CD14-positive monocyte (primary cell): ENCODE measurements at regions not wholly inside any gene's neighbourhood (a gene's known extent, or its start where the extent isn't known, plus 50 kb on each side); places are given as distances from the start of the nearest gene placed in this dataset.

ENCODE experiments used
- DNase-seq, 3 donors: peaks; one replicate each; pipeline ENCODE4 v3.0.0-alpha.2; 2011 to 2022
- H2AFZ ChIP-seq: 2 replicates; pipeline ENCODE4 v1.6.0; 2012; ENCODE audit warnings: mild to moderate bottlenecking, low read depth, low read length, inconsistent platforms; ENCODE audit not compliant: insufficient read depth, poor library complexity, severe bottlenecking
- H3K27ac ChIP-seq, 2 donors: 1 replicate in 1 of 2; 2 replicates in 1 of 2; pipeline ENCODE4 v1.5.1; 2012 to 2013; ENCODE audit warnings: low read length in 2 of 2, control low read depth in 1 of 2, inconsistent platforms in 1 of 2, low read depth in 1 of 2, mild to moderate bottlenecking in 1 of 2
- H3K27me3 ChIP-seq, 2 donors: one replicate each; pipeline versions ENCODE4 v1.6.0 to v1.6.1; 2011 to 2013; ENCODE audit warnings: low read length in 2 of 2; ENCODE audit not compliant: control insufficient read depth in 2 of 2, insufficient read depth in 2 of 2
- H3K36me3 ChIP-seq, 2 donors: replicated peaks in 1 of 2; 1 replicate in 1 of 2; 2 replicates in 1 of 2; pipeline versions ENCODE4 v1.5.1 to v1.6.1; 2012 to 2013; ENCODE audit warnings: low read length in 2 of 2, control low read depth in 1 of 2, inconsistent platforms in 1 of 2, mild to moderate bottlenecking in 1 of 2; ENCODE audit not compliant: insufficient read depth in 2 of 2, control insufficient read depth in 1 of 2
- H3K4me1 ChIP-seq, 2 donors: 1 replicate in 1 of 2; 2 replicates in 1 of 2; pipeline versions ENCODE4 v1.5.1 to v1.6.1; 2012 to 2013; ENCODE audit warnings: low read length in 2 of 2, control low read depth in 1 of 2, inconsistent platforms in 1 of 2, mild to moderate bottlenecking in 1 of 2, moderate library complexity in 1 of 2; ENCODE audit not compliant: insufficient read depth in 2 of 2, control insufficient read depth in 1 of 2
- H3K4me2 ChIP-seq: replicated peaks from 2 replicates; pipeline ENCODE3; 2012; ENCODE audit warnings: low read length, moderate library complexity, mild to moderate bottlenecking; ENCODE audit not compliant: poor library complexity, severe bottlenecking; ENCODE audit errors: extremely low read depth
- H3K4me3 ChIP-seq, 3 experiments: fragments of 200-600 bp in 1 of 3; sonication (generic) in 1 of 3; replicated peaks in 1 of 3; 1 replicate in 2 of 3; 2 replicates in 1 of 3; pipeline ENCODE4 v1.5.1; 2011 to 2013; ENCODE audit warnings: low read length in 3 of 3, mild to moderate bottlenecking in 3 of 3, control low read depth in 2 of 3, low read depth in 2 of 3, inconsistent platforms in 1 of 3, moderate library complexity in 1 of 3
- H3K79me2 ChIP-seq: 2 replicates; pipeline ENCODE4 v1.6.0; 2012; ENCODE audit warnings: mild to moderate bottlenecking, control low read depth, inconsistent platforms, low read length, moderate library complexity; ENCODE audit not compliant: insufficient read depth
- H3K9ac ChIP-seq: 2 replicates; pipeline ENCODE4 v1.6.0; 2017; ENCODE audit warnings: low read length, mild to moderate bottlenecking; ENCODE audit not compliant: insufficient read depth, poor library complexity, severe bottlenecking
- H3K9me3 ChIP-seq, 2 donors: replicated peaks in 1 of 2; 1 replicate in 1 of 2; 2 replicates in 1 of 2; pipeline versions ENCODE4 v1.5.1 to v1.6.1; 2012 to 2013; ENCODE audit warnings: low read length in 2 of 2, control low read depth in 1 of 2; ENCODE audit not compliant: control insufficient read depth in 1 of 2, insufficient read depth in 1 of 2
- H4K20me1 ChIP-seq: 2 replicates; pipeline ENCODE4 v1.6.0; 2012; ENCODE audit warnings: mild to moderate bottlenecking, low read length, control low read depth, moderate library complexity; ENCODE audit not compliant: insufficient read depth
- H3K27ac Mint-ChIP-seq, 7 donors: one replicate each; pipeline ENCODE4 v1.8.0; 2020; ENCODE audit warnings: mild to moderate bottlenecking in 7 of 7, mixed read lengths in 7 of 7, moderate library complexity in 6 of 7, inconsistent platforms in 2 of 7
- H3K27me3 Mint-ChIP-seq, 3 donors: one replicate each; pipeline ENCODE4 v1.8.0; 2021 to 2022; ENCODE audit warnings: low read depth in 3 of 3, mild to moderate bottlenecking in 3 of 3, mixed read lengths in 3 of 3, moderate library complexity in 3 of 3, inconsistent platforms in 1 of 3
- H3K36me3 Mint-ChIP-seq, 2 donors: one replicate each; pipeline ENCODE4 v1.8.0; 2020; ENCODE audit warnings: mixed read lengths in 2 of 2, inconsistent platforms in 1 of 2, mild to moderate bottlenecking in 1 of 2
- H3K4me1 Mint-ChIP-seq: one replicate; pipeline ENCODE4 v1.8.0; 2020; ENCODE audit warnings: mild to moderate bottlenecking, mixed read lengths
- H3K4me3 Mint-ChIP-seq, 2 donors: one replicate each; pipeline ENCODE4 v1.8.0; 2020; ENCODE audit warnings: mild to moderate bottlenecking in 2 of 2, mixed read lengths in 2 of 2, moderate library complexity in 1 of 2
- H3K9me3 Mint-ChIP-seq, 7 donors: one replicate each; pipeline ENCODE4 v1.8.0; 2020 to 2022; ENCODE audit warnings: mixed read lengths in 7 of 7, mild to moderate bottlenecking in 6 of 7, moderate library complexity in 6 of 7, inconsistent platforms in 2 of 7
- CTCF ChIP-seq: fragments of 200-600 bp; IDR thresholded peaks from one replicate; pipeline ENCODE4 v1.8.0; 2022; ENCODE audit warnings: antibody characterized with exemption, mild to moderate bottlenecking
- WGBS: methylation state at CpG from one replicate; pipeline ENCODE4 v1.1.5; 2013; ENCODE audit warnings: missing lambda C conversion rate; ENCODE audit not compliant: insufficient coverage; 5-methylcytosine and 5-hydroxymethylcytosine counted together
- intact Hi-C, 2 donors: fragments of 100-400 bp; cut with micrococcal nuclease; formaldehyde crosslinking; loops; one replicate each; pipeline versions ENCODE4 v1.15.0 to v1.15.1; 2023

- Mint-ChIP-seq H3K36me3 (no peaks in the 10 kb centered on the region), H3K9me3 (peaks cover 0 to 2% (median 0%) of the 10 kb centered on the region in 7 donors), H3K4me3 (no peak overlapping the region), H3K27ac (no peak overlapping the region), H3K4me1 (no peaks in the 10 kb centered on the region), H3K27me3 (peaks cover 0 to 5% (median 0%) of the 10 kb centered on the region in 3 donors)
- no peaks in the 10 kb centered on the region for H4K20me1 ChIP-seq
- no peaks in the 10 kb centered on the region for H3K36me3 ChIP-seq
- no CpG with 5 or more reads among the region's 1 CpG for WGBS
- no peaks in the 10 kb centered on the region for H3K27me3 ChIP-seq
- H2AFZ ChIP-seq: no peak overlapping the region
- no peak overlapping the region for H3K9ac ChIP-seq
- H3K27ac ChIP-seq: no peak overlapping the region
- no peak overlapping the region for H3K4me3 ChIP-seq
- no peak for TF ChIP-seq CTCF
- no peaks in the 10 kb centered on the region for H3K4me1 ChIP-seq
- H3K79me2 ChIP-seq: no peaks in the 10 kb centered on the region
- no peaks in the 10 kb centered on the region for H3K9me3 ChIP-seq
- intact Hi-C loops: no loop called here
- H3K4me2 ChIP-seq: no peak overlapping the region
- DNase-seq: no peak
Measured at GRCh38 chrX:138191998-138192397, 519.5 kb downstream of the FGF13 start.

GRCh38 chrX:138229718-138230117, 481.8 kb downstream of the FGF13 start:
- no peak overlapping the region for H3K4me3 ChIP-seq
- Mint-ChIP-seq H3K27ac (no peak overlapping the region), H3K4me1 (no peaks in the 10 kb centered on the region), H3K36me3 (no peaks in the 10 kb centered on the region), H3K4me3 (no peak overlapping the region), H3K27me3 (no peaks in the 10 kb centered on the region), H3K9me3 (peaks cover 0 to 16% (median 7%) of the 10 kb centered on the region in 7 donors)
- H2AFZ ChIP-seq: no peak overlapping the region
- no peak overlapping the region for H3K4me2 ChIP-seq
- H3K27ac ChIP-seq: no peak overlapping the region
- WGBS: 71% methylated on average over 1 of the region's 2 CpGs
- intact Hi-C loops: no loop called here
- no peaks in the 10 kb centered on the region for H3K4me1 ChIP-seq
- no peak overlapping the region for H3K9ac ChIP-seq
- TF ChIP-seq CTCF: no peak
- H3K79me2 ChIP-seq: no peaks in the 10 kb centered on the region
- no peaks in the 10 kb centered on the region for H3K36me3 ChIP-seq
- no peaks in the 10 kb centered on the region for H3K27me3 ChIP-seq
- peaks cover 3 to 4% of the 10 kb centered on the region in 2 donors for H3K9me3 ChIP-seq
- H4K20me1 ChIP-seq: no peaks in the 10 kb centered on the region
- DNase-seq: no peak
